A673 (cell line): ENCODE measurements at regions not wholly inside any gene's neighbourhood (a gene's known extent, or its start where the extent isn't known, plus 50 kb on each side); places are given as distances from the start of the nearest gene placed in this dataset.
"Not testable (repeated sequence)": the region's sequence is repeated elsewhere in the genome, so short reads cannot be mapped to it uniquely, and the experiment has no call there.

Source experiments
- BruUV-seq: library from RNA; stranded (reverse); fragments of 400-500 nt; replicated peaks from 2 replicates; lab custom pipeline; 2021; lab: Mats Ljungman, UMichigan
- CTCF ChIA-PET: fragments of 300-600 bp; sonication (Branson Sonifier 250); formaldehyde crosslinking; loops from one replicate; lab custom pipeline; 2022; ENCODE audit warnings: antibody characterized with exemption; lab: Charles Lee
- POLR2A ChIA-PET: fragments of 300-600 bp; sonication (Branson Sonifier 250); formaldehyde crosslinking; loops from one replicate; lab custom pipeline; 2022; ENCODE audit warnings: antibody characterized with exemption; ENCODE audit not compliant: low non-redundant PET; lab: Charles Lee
- DNase-seq: peaks from one replicate; pipeline ENCODE4 v3.0.0-alpha.2; 2015; ENCODE audit warnings: low spot score
- H3K27ac ChIP-seq: fragments of 200-600 bp; sonication (generic); 2 replicates; pipeline ENCODE4 v1.5.1; 2016; ENCODE audit warnings: mixed run types, low read depth, mild to moderate bottlenecking, mixed read lengths, antibody characterized with exemption, low read length; ENCODE audit not compliant: poor library complexity, severe bottlenecking
- H3K27me3 ChIP-seq: fragments of 200-600 bp; sonication (generic); replicated peaks from 2 replicates; pipeline ENCODE4 v1.6.1; 2017; ENCODE audit warnings: mixed run types, low read depth, mild to moderate bottlenecking, mixed read lengths, antibody characterized with exemption, low read length; ENCODE audit not compliant: insufficient read depth, poor library complexity
- H3K36me3 ChIP-seq: fragments of 200-600 bp; sonication (generic); 2 replicates; pipeline ENCODE4 v1.6.1; 2016; ENCODE audit warnings: mixed run types, mild to moderate bottlenecking, mixed read lengths, antibody characterized with exemption, low read length; ENCODE audit not compliant: insufficient read depth, poor library complexity, severe bottlenecking
- H3K4me1 ChIP-seq: fragments of 200-600 bp; sonication (generic); 2 replicates; pipeline ENCODE4 v1.6.1; 2017; ENCODE audit warnings: mixed run types, mild to moderate bottlenecking, mixed read lengths, antibody characterized with exemption, low read length; ENCODE audit not compliant: insufficient read depth, poor library complexity, severe bottlenecking
- H3K4me3 ChIP-seq: fragments of 200-600 bp; sonication (generic); 2 replicates; pipeline ENCODE4 v1.5.1; 2016; ENCODE audit warnings: low read depth, mixed run types, mild to moderate bottlenecking, mixed read lengths, low read length; ENCODE audit not compliant: poor library complexity, severe bottlenecking
- H3K9me3 ChIP-seq: fragments of 200-600 bp; sonication (generic); 2 replicates; pipeline ENCODE4 v1.6.1; 2016; ENCODE audit warnings: mixed run types, low read depth, mild to moderate bottlenecking, mixed read lengths, antibody characterized with exemption, low read length; ENCODE audit not compliant: poor library complexity, severe bottlenecking
- EZH2 ChIP-seq: fragments of 200-600 bp; sonication (generic); IDR thresholded peaks from 2 replicates; pipeline ENCODE4 v1.6.1; 2017; ENCODE audit warnings: borderline replicate concordance, low read depth, mild to moderate bottlenecking, mixed read lengths, antibody characterized with exemption, low read length; ENCODE audit not compliant: poor library complexity, severe bottlenecking
- intact Hi-C: fragments of 100-400 bp; cut with micrococcal nuclease; formaldehyde crosslinking; loops from one replicate; pipeline ENCODE4 v1.10.0; 2022; ENCODE audit not compliant: unreplicated experiment
- TF ChIP-seq, protein P1 (sequence below): fragments of 300-800, 200-600 bp; sonication (generic); conservative IDR thresholded peaks from 2 replicates; pipeline ENCODE4 v1.5.1; 2017; ENCODE audit warnings: low read depth, mild to moderate bottlenecking, antibody characterized with exemption, low read length, moderate library complexity, mixed read lengths

DNA sequence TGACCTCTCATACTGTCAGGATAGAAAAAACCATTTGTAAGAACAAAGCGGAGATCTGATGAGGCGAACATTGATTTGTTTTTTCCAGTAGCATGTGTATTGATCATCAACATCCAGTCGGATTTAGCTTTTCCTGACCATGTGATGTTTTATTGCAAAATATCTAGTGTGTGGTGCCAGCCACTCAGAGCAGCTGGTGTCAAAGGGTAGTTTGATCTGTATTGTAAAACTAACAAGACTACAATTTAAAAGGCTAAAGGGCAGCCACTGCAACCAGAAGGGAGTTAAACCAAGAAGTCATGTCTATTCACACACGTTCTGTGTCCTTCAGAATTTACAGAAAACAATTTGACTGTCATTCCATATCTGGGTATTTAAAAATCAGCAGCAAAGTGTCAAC lies 719.0 kb upstream of the FRG1 start:
- Histone ChIP-seq H3K9me3 (no peaks in the 10 kb centered on the region), H3K4me3 (no peak overlapping the region), H3K27me3 (peaks cover 29% of the 10 kb centered on the region), H3K36me3 (no peaks in the 10 kb centered on the region), H3K27ac (no peak overlapping the region), H3K4me1 (no peaks in the 10 kb centered on the region)
- DNase-seq: no peak
- intact Hi-C loops: no loop called here
- POLR2A ChIA-PET: no interaction called here
- no TSS peak for BruUV-seq
- no peak for TF ChIP-seq EZH2
- TF ChIP-seq, protein P1, sequence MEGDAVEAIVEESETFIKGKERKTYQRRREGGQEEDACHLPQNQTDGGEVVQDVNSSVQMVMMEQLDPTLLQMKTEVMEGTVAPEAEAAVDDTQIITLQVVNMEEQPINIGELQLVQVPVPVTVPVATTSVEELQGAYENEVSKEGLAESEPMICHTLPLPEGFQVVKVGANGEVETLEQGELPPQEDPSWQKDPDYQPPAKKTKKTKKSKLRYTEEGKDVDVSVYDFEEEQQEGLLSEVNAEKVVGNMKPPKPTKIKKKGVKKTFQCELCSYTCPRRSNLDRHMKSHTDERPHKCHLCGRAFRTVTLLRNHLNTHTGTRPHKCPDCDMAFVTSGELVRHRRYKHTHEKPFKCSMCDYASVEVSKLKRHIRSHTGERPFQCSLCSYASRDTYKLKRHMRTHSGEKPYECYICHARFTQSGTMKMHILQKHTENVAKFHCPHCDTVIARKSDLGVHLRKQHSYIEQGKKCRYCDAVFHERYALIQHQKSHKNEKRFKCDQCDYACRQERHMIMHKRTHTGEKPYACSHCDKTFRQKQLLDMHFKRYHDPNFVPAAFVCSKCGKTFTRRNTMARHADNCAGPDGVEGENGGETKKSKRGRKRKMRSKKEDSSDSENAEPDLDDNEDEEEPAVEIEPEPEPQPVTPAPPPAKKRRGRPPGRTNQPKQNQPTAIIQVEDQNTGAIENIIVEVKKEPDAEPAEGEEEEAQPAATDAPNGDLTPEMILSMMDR: no peak
- CTCF ChIA-PET: no interaction called here

DNA sequence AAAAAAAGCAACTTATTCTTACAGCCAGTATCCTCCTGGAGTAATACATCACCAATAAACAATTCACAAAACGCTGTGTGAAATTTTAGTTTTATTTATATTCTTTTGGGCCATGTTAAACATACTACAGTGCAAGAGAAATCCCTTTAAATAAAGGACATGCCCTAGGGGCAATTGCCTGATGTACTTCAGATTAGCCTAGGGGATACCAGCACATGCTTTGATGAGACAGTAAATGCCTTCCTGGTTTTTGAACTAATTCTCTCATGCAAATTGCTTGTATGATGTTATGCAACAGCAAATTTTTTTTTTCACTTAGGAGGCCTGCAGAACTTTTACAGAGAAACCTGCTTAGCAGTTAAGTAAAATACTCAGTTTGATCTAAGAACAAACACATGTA lies 711.9 kb upstream of the FRG1 start:
- CTCF ChIA-PET: no interaction called here
- no peaks in the 10 kb centered on the region for H3K4me1 ChIP-seq
- intact Hi-C loops: no loop called here
- no TSS peak for BruUV-seq
- no peak overlapping the region for H3K4me3 ChIP-seq
- H3K27me3 ChIP-seq: peaks cover 17% of the 10 kb centered on the region
- H3K36me3 ChIP-seq: no peaks in the 10 kb centered on the region
- DNase-seq: no peak
- POLR2A ChIA-PET: no interaction called here
- no peak for TF ChIP-seq EZH2
- TF ChIP-seq, protein P1: no peak
- H3K27ac ChIP-seq: no peak overlapping the region
- H3K9me3 ChIP-seq: no peaks in the 10 kb centered on the region

DNA sequence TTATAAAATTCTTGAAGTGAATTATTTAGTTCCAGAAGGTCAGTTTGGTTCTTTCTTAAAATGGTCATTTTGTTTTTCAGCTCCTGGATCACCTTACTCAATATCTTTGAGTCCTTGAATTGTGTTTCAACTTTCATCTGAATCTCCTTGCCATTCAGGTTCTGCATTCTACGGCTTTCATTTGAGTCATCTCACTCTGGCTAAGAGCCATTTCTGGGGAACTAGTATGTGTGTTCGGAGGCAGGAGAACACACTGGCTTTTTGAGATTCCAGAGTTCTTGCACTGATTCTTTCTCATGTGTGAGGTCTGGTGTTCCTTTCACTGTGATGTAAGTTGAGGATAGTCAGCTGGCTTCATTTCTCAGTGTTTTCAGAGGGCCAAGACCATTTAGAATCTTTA lies 708.4 kb upstream of the FRG1 start:
- CTCF ChIA-PET: no interaction called here

DNA sequence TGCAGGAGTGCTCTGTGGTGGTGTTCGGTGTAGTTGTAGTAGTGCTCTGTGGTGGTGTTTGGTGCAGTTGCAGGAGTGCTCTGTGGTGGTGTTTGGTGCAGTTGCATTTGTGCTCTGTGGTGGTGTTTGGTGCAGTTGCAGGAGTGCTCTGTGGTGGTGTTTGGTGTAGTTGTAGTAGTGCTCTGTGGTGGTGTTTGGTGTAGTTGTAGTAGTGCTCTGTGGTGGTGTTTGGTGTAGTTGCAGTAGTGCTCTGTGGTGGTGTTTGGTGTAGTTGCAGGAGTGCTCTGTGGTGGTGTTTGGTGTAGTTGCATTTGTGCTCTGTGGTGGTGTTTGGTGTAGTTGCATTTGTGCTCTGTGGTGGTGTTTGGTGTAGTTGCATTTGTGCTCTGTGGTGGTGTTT lies 706.9 kb upstream of the FRG1 start:
- H3K27ac ChIP-seq, H3K9me3 ChIP-seq, H3K27me3 ChIP-seq, intact Hi-C loops, DNase-seq, POLR2A ChIA-PET, CTCF ChIA-PET, H3K4me1 ChIP-seq, BruUV-seq, H3K4me3 ChIP-seq, H3K36me3 ChIP-seq: not testable (repeated sequence)

More for the DNA sequence above, 708.4 kb upstream of the FRG1 start:
- intact Hi-C loops: no loop called here
- H3K27ac ChIP-seq: no peak overlapping the region
- DNase-seq: no peak
- H3K36me3 ChIP-seq: no peaks in the 10 kb centered on the region
- TF ChIP-seq EZH2: no peak
- TF ChIP-seq, protein P1: no peak
- H3K4me3 ChIP-seq: no peak overlapping the region
- BruUV-seq: no TSS peak
- H3K4me1 ChIP-seq: no peaks in the 10 kb centered on the region
- POLR2A ChIA-PET: no interaction called here
- peaks cover 9% of the 10 kb centered on the region for H3K27me3 ChIP-seq
- H3K9me3 ChIP-seq: no peaks in the 10 kb centered on the region

DNA sequence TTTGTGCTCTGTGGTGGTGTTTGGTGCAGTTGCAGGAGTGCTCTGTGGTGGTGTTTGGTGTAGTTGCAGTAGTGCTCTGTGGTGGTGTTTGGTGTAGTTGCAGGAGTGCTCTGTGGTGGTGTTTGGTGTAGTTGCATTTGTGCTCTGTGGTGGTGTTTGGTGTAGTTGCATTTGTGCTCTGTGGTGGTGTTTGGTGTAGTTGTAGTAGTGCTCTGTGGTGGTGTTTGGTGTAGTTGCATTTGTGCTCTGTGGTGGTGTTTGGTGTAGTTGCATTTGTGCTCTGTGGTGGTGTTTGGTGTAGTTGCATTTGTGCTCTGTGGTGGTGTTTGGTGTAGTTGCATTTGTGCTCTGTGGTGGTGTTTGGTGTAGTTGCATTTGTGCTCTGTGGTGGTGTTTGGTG lies 705.7 kb upstream of the FRG1 start:
- H3K4me1 ChIP-seq, H3K9me3 ChIP-seq, DNase-seq, BruUV-seq, H3K36me3 ChIP-seq, CTCF ChIA-PET, POLR2A ChIA-PET, intact Hi-C loops, H3K27ac ChIP-seq, H3K4me3 ChIP-seq, H3K27me3 ChIP-seq: not testable (repeated sequence)
